Stimulated activated effector memory CD8-positive, alpha-beta T cell treated with anti-CD3 and anti-CD28 coated beads, Interleukin-12 subunit alpha, Interleukin-12 subunit beta, amount 100 ng/mL, for 72 hours (primary cell): ENCODE measurements at regions not wholly inside any gene's neighbourhood (a gene's known extent, or its start where the extent isn't known, plus 50 kb on each side); places are given as distances from the start of the nearest gene placed in this dataset.
"Not testable (repeated sequence)": the region's sequence is repeated elsewhere in the genome, so short reads cannot be mapped to it uniquely, and the experiment has no call there.

Experiments
- ATAC-seq: fragments of 150-1000 bp; cut with Tn5 transposase; 2 replicates; pipeline ENCODE4 v1.10.0; 2021
- DNase-seq, 2 donors: peaks; one replicate each; pipeline ENCODE4 v3.0.0; 2021 to 2022; ENCODE audit warnings: low spot score in 2 of 2
- H3K27ac Mint-ChIP-seq: one replicate; pipeline ENCODE4 v1.8.0; 2022; ENCODE audit warnings: mild to moderate bottlenecking, mixed read lengths
- H3K36me3 Mint-ChIP-seq: one replicate; pipeline ENCODE4 v1.8.0; 2022; ENCODE audit warnings: mild to moderate bottlenecking, mixed read lengths
- H3K4me1 Mint-ChIP-seq: one replicate; pipeline ENCODE4 v1.8.0; 2022; ENCODE audit warnings: mixed read lengths
- H3K4me3 Mint-ChIP-seq: one replicate; pipeline ENCODE4 v1.8.0; 2022; ENCODE audit warnings: mild to moderate bottlenecking, mixed read lengths
- H3K9me3 Mint-ChIP-seq: one replicate; pipeline ENCODE4 v1.8.0; 2022; ENCODE audit warnings: mixed read lengths

- Mint-ChIP-seq H3K4me1 (peaks cover 25% of the 10 kb centered on the region), H3K36me3 (no peaks in the 10 kb centered on the region), H3K9me3 (no peaks in the 10 kb centered on the region), H3K4me3 (peak overlapping the region; percentile 34), H3K27ac (no peak overlapping the region)
- DNase-seq = no peak
- ATAC-seq = peak; percentile 93
Observed at GRCh38 chr6:105873211-105873704, 212.9 kb upstream of the PRDM1 start.

GRCh38 chr6:105872249-105872648 is 213.9 kb upstream of the PRDM1 start:
- no peak for DNase-seq

GRCh38 chr6:105871542-105871941 is 214.6 kb upstream of the PRDM1 start:
- Mint-ChIP-seq H3K36me3 (no peaks in the 10 kb centered on the region), H3K9me3 (peaks cover 2% of the 10 kb centered on the region), H3K4me1 (peaks cover 31% of the 10 kb centered on the region), H3K4me3 (no peak overlapping the region), H3K27ac (no peak overlapping the region)
- ATAC-seq (no peak), DNase-seq (no peak)

More at GRCh38 chr6:105872249-105872648, 213.9 kb upstream of the PRDM1 start:
- peaks cover 2% of the 10 kb centered on the region for H3K9me3 Mint-ChIP-seq
- H3K27ac Mint-ChIP-seq = no peak overlapping the region
- ATAC-seq = no peak
- no peak overlapping the region for H3K4me3 Mint-ChIP-seq
- H3K36me3 Mint-ChIP-seq = no peaks in the 10 kb centered on the region
- H3K4me1 Mint-ChIP-seq = peaks cover 31% of the 10 kb centered on the region

DNA sequence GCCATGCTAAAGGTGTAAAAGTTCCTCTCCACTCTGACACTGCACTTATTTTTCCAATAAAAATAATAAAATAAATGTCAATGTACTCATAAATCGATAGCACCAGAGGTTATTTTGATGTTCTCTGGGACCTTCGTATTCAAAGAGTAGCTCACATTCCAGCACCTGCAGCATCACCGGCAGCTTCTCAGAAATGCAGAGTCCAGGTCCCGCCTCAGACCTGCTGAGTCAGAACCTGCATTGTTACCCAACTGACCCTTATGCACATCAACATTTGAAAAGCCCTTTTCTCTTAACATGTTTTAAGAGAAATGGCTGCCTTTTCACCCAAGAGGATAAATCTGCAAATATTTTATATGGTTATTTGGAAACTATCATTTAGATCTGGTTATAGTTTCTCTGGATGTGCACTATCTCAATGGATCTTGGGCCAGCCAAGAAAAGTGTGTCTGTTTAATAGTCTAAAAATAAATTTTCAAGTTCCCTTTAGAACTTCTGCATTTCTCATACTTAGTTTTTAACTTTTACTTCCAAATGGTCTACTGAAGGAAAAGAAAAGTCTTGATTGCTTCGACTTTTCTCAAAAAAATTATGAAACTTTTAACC is 216.2 kb upstream of the PRDM1 start:
- ATAC-seq (no peak), DNase-seq (no peak)
- H3K27ac Mint-ChIP-seq = no peak overlapping the region
- peaks cover 2% of the 10 kb centered on the region for H3K9me3 Mint-ChIP-seq
- peaks cover 24% of the 10 kb centered on the region for H3K4me1 Mint-ChIP-seq
- H3K36me3 Mint-ChIP-seq = no peaks in the 10 kb centered on the region
- H3K4me3 Mint-ChIP-seq = no peak overlapping the region

DNA sequence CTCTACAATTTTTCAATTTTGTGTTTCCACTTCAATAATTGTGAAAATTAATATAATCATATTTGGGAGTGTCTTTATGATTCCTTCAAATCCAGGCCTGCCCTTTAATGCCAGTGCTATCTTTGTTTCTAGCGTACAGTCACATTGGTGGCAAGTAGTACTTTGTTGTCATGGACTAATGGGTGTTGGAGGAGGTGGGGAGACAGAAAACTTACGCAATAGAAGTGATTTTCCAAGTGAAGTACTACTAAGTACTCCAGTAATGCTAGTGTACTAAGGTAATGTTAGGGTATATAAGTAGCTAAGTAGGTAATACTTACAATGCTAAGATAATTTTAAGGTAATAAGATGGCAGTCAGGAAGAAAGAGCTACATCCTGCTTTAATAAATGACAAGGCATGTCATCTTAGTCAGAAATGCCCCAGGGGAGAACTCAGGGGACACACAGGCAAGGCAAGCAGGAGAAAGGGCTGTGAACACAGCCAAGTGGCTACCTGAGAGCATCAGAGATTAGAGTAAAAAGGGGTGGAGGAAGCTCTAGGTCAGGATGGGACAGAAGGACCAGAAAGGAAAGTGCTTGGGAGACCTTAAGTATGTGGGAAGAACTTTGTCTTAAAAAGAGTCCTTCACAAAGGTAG is 217.2 kb upstream of the PRDM1 start:
- DNase-seq (no peak), ATAC-seq (no peak)
- Mint-ChIP-seq H3K36me3 (no peaks in the 10 kb centered on the region), H3K4me1 (peaks cover 24% of the 10 kb centered on the region), H3K27ac (no peak overlapping the region), H3K9me3 (peaks cover 2% of the 10 kb centered on the region), H3K4me3 (no peak overlapping the region)

GRCh38 chr6:105867821-105868220 is 218.3 kb upstream of the PRDM1 start:
- Mint-ChIP-seq H3K4me1 (peaks cover 12% of the 10 kb centered on the region), H3K36me3 (no peaks in the 10 kb centered on the region), H3K4me3 (no peak overlapping the region), H3K9me3 (peaks cover 2% of the 10 kb centered on the region), H3K27ac (no peak overlapping the region)
- DNase-seq = no peak
- no peak for ATAC-seq

DNA sequence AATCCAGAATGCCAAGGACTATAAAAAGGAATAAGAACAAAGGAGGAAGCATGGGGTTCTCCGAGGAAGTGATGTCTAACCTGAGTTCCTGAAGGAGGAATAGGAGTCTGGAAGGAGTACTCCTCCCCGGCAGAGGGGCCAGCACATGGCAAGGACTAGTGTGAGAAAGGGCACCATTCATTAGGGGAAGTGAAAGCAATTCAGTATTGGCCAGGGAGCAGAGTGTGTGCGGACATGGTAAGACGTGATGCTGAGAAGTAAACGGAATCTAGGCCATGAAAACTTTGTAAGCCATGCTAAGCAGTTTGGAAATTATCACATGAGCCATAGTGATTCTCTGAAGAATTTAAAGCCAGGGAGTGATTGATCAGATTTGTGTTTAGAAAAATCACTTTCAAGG is 218.9 kb upstream of the PRDM1 start:
- H3K27ac Mint-ChIP-seq = no peak overlapping the region
- peaks cover 12% of the 10 kb centered on the region for H3K4me1 Mint-ChIP-seq

DNA sequence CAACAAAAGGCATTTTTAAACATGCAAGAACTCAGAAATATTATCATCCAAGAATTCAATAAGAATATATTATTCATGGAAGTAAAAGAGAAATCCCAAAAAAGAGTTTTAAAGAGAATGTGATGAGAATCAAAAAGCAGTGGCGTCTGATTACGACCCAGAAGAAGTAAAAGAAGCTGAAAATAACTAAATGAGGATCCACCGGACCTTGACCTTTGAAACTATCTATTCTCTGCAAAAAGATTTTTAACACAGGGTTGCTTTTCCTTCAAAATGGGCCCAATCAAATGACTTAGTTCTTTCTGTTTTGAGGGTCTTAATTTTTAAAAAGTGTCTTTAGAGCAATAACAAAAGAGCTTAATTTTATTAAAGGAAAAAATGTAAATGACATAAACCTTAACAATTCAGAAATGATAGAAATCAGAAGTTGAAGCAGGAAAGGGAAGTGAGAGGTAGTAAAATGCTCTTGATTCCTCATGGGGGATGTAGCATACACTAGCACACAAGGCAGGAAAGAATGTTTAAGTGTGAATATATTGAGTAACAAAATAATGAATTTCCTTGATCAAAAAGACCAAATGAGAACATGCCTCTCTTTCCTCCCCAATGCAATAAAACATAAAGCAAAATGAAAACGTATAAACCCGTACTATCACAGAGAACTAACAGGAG is 223.1 kb upstream of the PRDM1 start:
- no peaks in the 10 kb centered on the region for H3K36me3 Mint-ChIP-seq
- ATAC-seq (no peak), DNase-seq (no peak)
- H3K4me3 Mint-ChIP-seq = no peak overlapping the region
- H3K9me3 Mint-ChIP-seq = peaks cover 2% of the 10 kb centered on the region
- no peak overlapping the region for H3K27ac Mint-ChIP-seq
- H3K4me1 Mint-ChIP-seq = peaks cover 19% of the 10 kb centered on the region

More for the DNA sequence above, 218.9 kb upstream of the PRDM1 start:
- Mint-ChIP-seq H3K4me3 (no peak overlapping the region), H3K9me3 (peaks cover 2% of the 10 kb centered on the region), H3K36me3 (no peaks in the 10 kb centered on the region)
- DNase-seq = no peak
- no peak for ATAC-seq

GRCh38 chr6:105860927-105861326 is 225.2 kb upstream of the PRDM1 start:
- H3K27ac Mint-ChIP-seq, H3K4me3 Mint-ChIP-seq, H3K9me3 Mint-ChIP-seq, H3K36me3 Mint-ChIP-seq, ATAC-seq, DNase-seq: not testable (repeated sequence)
- peaks cover 13% of the 10 kb centered on the region for H3K4me1 Mint-ChIP-seq

- Mint-ChIP-seq H3K4me3 (no peak overlapping the region), H3K9me3 (no peaks in the 10 kb centered on the region), H3K4me1 (peaks cover 11% of the 10 kb centered on the region), H3K36me3 (no peaks in the 10 kb centered on the region), H3K27ac (no peak overlapping the region)
- DNase-seq (no peak), ATAC-seq (no peak)
Observed at GRCh38 chr6:105859457-105859856, 226.7 kb upstream of the PRDM1 start.

DNA sequence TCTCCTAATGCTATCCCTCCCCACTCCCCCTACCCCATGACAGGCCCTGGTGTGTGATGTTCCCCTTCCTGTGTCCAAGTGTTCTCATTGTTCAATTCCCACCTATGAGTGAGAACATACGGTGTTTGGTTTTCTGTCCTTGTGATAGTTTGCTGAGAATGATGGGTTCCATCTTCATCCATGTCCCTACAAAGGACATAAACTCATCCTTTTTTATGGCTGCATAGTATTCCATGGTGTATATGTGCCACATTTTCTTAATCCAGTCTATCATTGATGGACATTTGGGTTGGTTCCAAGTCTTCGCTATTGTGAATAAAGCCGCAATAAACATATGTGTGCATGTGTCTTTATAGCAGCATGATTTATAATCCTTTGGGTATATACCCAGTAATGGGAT is 227.5 kb upstream of the PRDM1 start:
- not testable (repeated sequence) for ATAC-seq, H3K36me3 Mint-ChIP-seq, H3K4me1 Mint-ChIP-seq, H3K27ac Mint-ChIP-seq, DNase-seq, H3K4me3 Mint-ChIP-seq, H3K9me3 Mint-ChIP-seq

- no peak for DNase-seq
- no peak overlapping the region for H3K27ac Mint-ChIP-seq
Observed at GRCh38 chr6:105855433-105855832, 230.7 kb upstream of the PRDM1 start.

GRCh38 chr6:105853979-105854378 is 232.2 kb upstream of the PRDM1 start:
- not testable (repeated sequence) for DNase-seq, H3K36me3 Mint-ChIP-seq, H3K4me1 Mint-ChIP-seq, ATAC-seq, H3K4me3 Mint-ChIP-seq, H3K9me3 Mint-ChIP-seq, H3K27ac Mint-ChIP-seq

More at GRCh38 chr6:105855433-105855832, 230.7 kb upstream of the PRDM1 start:
- no peak for ATAC-seq
- no peaks in the 10 kb centered on the region for H3K9me3 Mint-ChIP-seq
- H3K4me1 Mint-ChIP-seq = peaks cover 7% of the 10 kb centered on the region
- no peaks in the 10 kb centered on the region for H3K36me3 Mint-ChIP-seq
- no peak overlapping the region for H3K4me3 Mint-ChIP-seq

- no peaks in the 10 kb centered on the region for H3K4me1 Mint-ChIP-seq
- DNase-seq (no peak), ATAC-seq (no peak)
- H3K4me3 Mint-ChIP-seq = no peak overlapping the region
- H3K9me3 Mint-ChIP-seq = no peaks in the 10 kb centered on the region
- H3K27ac Mint-ChIP-seq = no peak overlapping the region
- H3K36me3 Mint-ChIP-seq = no peaks in the 10 kb centered on the region
Observed at GRCh38 chr6:105851606-105852005, 234.5 kb upstream of the PRDM1 start.

DNA sequence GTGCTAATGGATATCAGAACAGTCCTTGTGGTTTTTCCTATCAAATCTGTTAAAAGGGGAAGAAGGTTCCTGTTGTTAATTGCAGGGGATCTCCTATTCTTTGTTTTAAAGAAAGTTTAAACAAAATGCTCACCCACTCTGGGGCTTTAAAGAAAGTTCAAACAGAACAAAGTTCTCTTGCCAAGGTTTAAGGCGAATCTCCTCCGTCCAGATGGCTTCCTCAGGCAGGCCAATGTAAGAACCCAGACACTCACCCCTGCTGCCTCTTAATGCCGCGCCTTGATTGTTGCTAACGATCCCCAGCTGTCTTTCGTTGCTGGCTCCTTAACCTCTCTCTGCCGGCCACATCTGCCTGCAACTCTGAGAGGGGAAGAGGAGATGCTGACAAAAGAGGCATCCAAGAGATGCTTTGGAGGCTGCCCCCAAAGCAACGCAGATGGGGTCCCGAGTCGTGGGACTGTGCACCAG is 235.0 kb upstream of the PRDM1 start:
- no peaks in the 10 kb centered on the region for H3K9me3 Mint-ChIP-seq
- no peak for ATAC-seq
- H3K27ac Mint-ChIP-seq = no peak overlapping the region
- no peaks in the 10 kb centered on the region for H3K4me1 Mint-ChIP-seq
- no peak overlapping the region for H3K4me3 Mint-ChIP-seq
- DNase-seq = no peak
- H3K36me3 Mint-ChIP-seq = no peaks in the 10 kb centered on the region
